CD14-positive monocyte (primary cell): ENCODE measurements at regions not wholly inside any gene's neighbourhood (a gene's known extent, or its start where the extent isn't known, plus 50 kb on each side); places are given as distances from the start of the nearest gene placed in this dataset.

ENCODE experiments used
- DNase-seq, 3 donors: peaks; one replicate each; pipeline ENCODE4 v3.0.0-alpha.2; 2011 to 2022
- H2AFZ ChIP-seq: 2 replicates; pipeline ENCODE4 v1.6.0; 2012; ENCODE audit warnings: mild to moderate bottlenecking, low read depth, low read length, inconsistent platforms; ENCODE audit not compliant: insufficient read depth, poor library complexity, severe bottlenecking
- H3K27ac ChIP-seq, 2 donors: 1 replicate in 1 of 2; 2 replicates in 1 of 2; pipeline ENCODE4 v1.5.1; 2012 to 2013; ENCODE audit warnings: low read length in 2 of 2, control low read depth in 1 of 2, inconsistent platforms in 1 of 2, low read depth in 1 of 2, mild to moderate bottlenecking in 1 of 2
- H3K27me3 ChIP-seq, 2 donors: one replicate each; pipeline versions ENCODE4 v1.6.0 to v1.6.1; 2011 to 2013; ENCODE audit warnings: low read length in 2 of 2; ENCODE audit not compliant: control insufficient read depth in 2 of 2, insufficient read depth in 2 of 2
- H3K36me3 ChIP-seq, 2 donors: replicated peaks in 1 of 2; 1 replicate in 1 of 2; 2 replicates in 1 of 2; pipeline versions ENCODE4 v1.5.1 to v1.6.1; 2012 to 2013; ENCODE audit warnings: low read length in 2 of 2, control low read depth in 1 of 2, inconsistent platforms in 1 of 2, mild to moderate bottlenecking in 1 of 2; ENCODE audit not compliant: insufficient read depth in 2 of 2, control insufficient read depth in 1 of 2
- H3K4me1 ChIP-seq, 2 donors: 1 replicate in 1 of 2; 2 replicates in 1 of 2; pipeline versions ENCODE4 v1.5.1 to v1.6.1; 2012 to 2013; ENCODE audit warnings: low read length in 2 of 2, control low read depth in 1 of 2, inconsistent platforms in 1 of 2, mild to moderate bottlenecking in 1 of 2, moderate library complexity in 1 of 2; ENCODE audit not compliant: insufficient read depth in 2 of 2, control insufficient read depth in 1 of 2
- H3K4me2 ChIP-seq: replicated peaks from 2 replicates; pipeline ENCODE3; 2012; ENCODE audit warnings: low read length, moderate library complexity, mild to moderate bottlenecking; ENCODE audit not compliant: poor library complexity, severe bottlenecking; ENCODE audit errors: extremely low read depth
- H3K4me3 ChIP-seq, 3 experiments: fragments of 200-600 bp in 1 of 3; sonication (generic) in 1 of 3; replicated peaks in 1 of 3; 1 replicate in 2 of 3; 2 replicates in 1 of 3; pipeline ENCODE4 v1.5.1; 2011 to 2013; ENCODE audit warnings: low read length in 3 of 3, mild to moderate bottlenecking in 3 of 3, control low read depth in 2 of 3, low read depth in 2 of 3, inconsistent platforms in 1 of 3, moderate library complexity in 1 of 3
- H3K79me2 ChIP-seq: 2 replicates; pipeline ENCODE4 v1.6.0; 2012; ENCODE audit warnings: mild to moderate bottlenecking, control low read depth, inconsistent platforms, low read length, moderate library complexity; ENCODE audit not compliant: insufficient read depth
- H3K9ac ChIP-seq: 2 replicates; pipeline ENCODE4 v1.6.0; 2017; ENCODE audit warnings: low read length, mild to moderate bottlenecking; ENCODE audit not compliant: insufficient read depth, poor library complexity, severe bottlenecking
- H3K9me3 ChIP-seq, 2 donors: replicated peaks in 1 of 2; 1 replicate in 1 of 2; 2 replicates in 1 of 2; pipeline versions ENCODE4 v1.5.1 to v1.6.1; 2012 to 2013; ENCODE audit warnings: low read length in 2 of 2, control low read depth in 1 of 2; ENCODE audit not compliant: control insufficient read depth in 1 of 2, insufficient read depth in 1 of 2
- H4K20me1 ChIP-seq: 2 replicates; pipeline ENCODE4 v1.6.0; 2012; ENCODE audit warnings: mild to moderate bottlenecking, low read length, control low read depth, moderate library complexity; ENCODE audit not compliant: insufficient read depth
- H3K27ac Mint-ChIP-seq, 7 donors: one replicate each; pipeline ENCODE4 v1.8.0; 2020; ENCODE audit warnings: mild to moderate bottlenecking in 7 of 7, mixed read lengths in 7 of 7, moderate library complexity in 6 of 7, inconsistent platforms in 2 of 7
- H3K27me3 Mint-ChIP-seq, 3 donors: one replicate each; pipeline ENCODE4 v1.8.0; 2021 to 2022; ENCODE audit warnings: low read depth in 3 of 3, mild to moderate bottlenecking in 3 of 3, mixed read lengths in 3 of 3, moderate library complexity in 3 of 3, inconsistent platforms in 1 of 3
- H3K36me3 Mint-ChIP-seq, 2 donors: one replicate each; pipeline ENCODE4 v1.8.0; 2020; ENCODE audit warnings: mixed read lengths in 2 of 2, inconsistent platforms in 1 of 2, mild to moderate bottlenecking in 1 of 2
- H3K4me1 Mint-ChIP-seq: one replicate; pipeline ENCODE4 v1.8.0; 2020; ENCODE audit warnings: mild to moderate bottlenecking, mixed read lengths
- H3K4me3 Mint-ChIP-seq, 2 donors: one replicate each; pipeline ENCODE4 v1.8.0; 2020; ENCODE audit warnings: mild to moderate bottlenecking in 2 of 2, mixed read lengths in 2 of 2, moderate library complexity in 1 of 2
- H3K9me3 Mint-ChIP-seq, 7 donors: one replicate each; pipeline ENCODE4 v1.8.0; 2020 to 2022; ENCODE audit warnings: mixed read lengths in 7 of 7, mild to moderate bottlenecking in 6 of 7, moderate library complexity in 6 of 7, inconsistent platforms in 2 of 7
- CTCF ChIP-seq: fragments of 200-600 bp; IDR thresholded peaks from one replicate; pipeline ENCODE4 v1.8.0; 2022; ENCODE audit warnings: antibody characterized with exemption, mild to moderate bottlenecking
- WGBS: methylation state at CpG from one replicate; pipeline ENCODE4 v1.1.5; 2013; ENCODE audit warnings: missing lambda C conversion rate; ENCODE audit not compliant: insufficient coverage; 5-methylcytosine and 5-hydroxymethylcytosine counted together
- intact Hi-C, 2 donors: fragments of 100-400 bp; cut with micrococcal nuclease; formaldehyde crosslinking; loops; one replicate each; pipeline versions ENCODE4 v1.15.0 to v1.15.1; 2023

GRCh38 chr15:79657722-79658121, 225.6 kb downstream of the MINAR1 start:
- no peak overlapping the region for H3K4me2 ChIP-seq
- no peaks in the 10 kb centered on the region for H3K9me3 ChIP-seq
- no peaks in the 10 kb centered on the region for H4K20me1 ChIP-seq
- no peaks in the 10 kb centered on the region for H3K4me1 ChIP-seq
- no peaks in the 10 kb centered on the region for H3K27me3 ChIP-seq
- H3K36me3 ChIP-seq, result no peaks in the 10 kb centered on the region
- H3K4me3 ChIP-seq, result no peak overlapping the region
- TF ChIP-seq CTCF, result no peak
- H3K27ac Mint-ChIP-seq, result no peak overlapping the region
- 100% methylated on average over 2 of the region's 2 CpGs for WGBS
- no peak overlapping the region for H3K9ac ChIP-seq
- no peak overlapping the region for H2AFZ ChIP-seq
- no peaks in the 10 kb centered on the region for H3K79me2 ChIP-seq
- peaks cover 5 to 11% (median 5%) of the 10 kb centered on the region in 3 donors for H3K27me3 Mint-ChIP-seq
- peaks cover 0 to 8% (median 6%) of the 10 kb centered on the region in 7 donors for H3K9me3 Mint-ChIP-seq
- intact Hi-C loops, result no loop called here
- no peaks in the 10 kb centered on the region for H3K4me1 Mint-ChIP-seq
- no peak overlapping the region for H3K27ac ChIP-seq
- DNase-seq, result no peak
- no peak overlapping the region for H3K4me3 Mint-ChIP-seq
- no peaks in the 10 kb centered on the region for H3K36me3 Mint-ChIP-seq

- no peak overlapping the region for H3K27ac Mint-ChIP-seq
- no peak overlapping the region for H3K4me3 ChIP-seq
Observed at GRCh38 chr15:79659691-79660090, 227.6 kb downstream of the MINAR1 start.

More at GRCh38 chr15:79659691-79660090, 227.6 kb downstream of the MINAR1 start:
- no peak for TF ChIP-seq CTCF
- Histone ChIP-seq H3K4me1 (no peaks in the 10 kb centered on the region), H3K79me2 (no peaks in the 10 kb centered on the region), H3K27me3 (no peaks in the 10 kb centered on the region), H3K27ac (no peak overlapping the region), H2AFZ (no peak overlapping the region), H3K4me2 (no peak overlapping the region), H3K9me3 (peaks cover 0 to 4% of the 10 kb centered on the region in 2 donors), H4K20me1 (no peaks in the 10 kb centered on the region), H3K9ac (no peak overlapping the region), H3K36me3 (no peaks in the 10 kb centered on the region)
- WGBS, result 100% methylated on average over 1 of the region's 2 CpGs
- H3K4me3 Mint-ChIP-seq, result no peak overlapping the region
- DNase-seq, result no peak
- no peaks in the 10 kb centered on the region for H3K4me1 Mint-ChIP-seq
- peaks cover 0 to 12% (median 7%) of the 10 kb centered on the region in 7 donors for H3K9me3 Mint-ChIP-seq
- peaks cover 4 to 11% (median 9%) of the 10 kb centered on the region in 3 donors for H3K27me3 Mint-ChIP-seq
- no peaks in the 10 kb centered on the region for H3K36me3 Mint-ChIP-seq
- intact Hi-C loops, result no loop called here
